ENCODE measurements at regions not wholly inside any gene's neighbourhood (a gene's known extent, or its start where the extent isn't known, plus 50 kb on each side); places are given as distances from the start of the nearest gene placed in this dataset.
A peak's percentile ranks its signal among the peaks of the same experiment; 100 is the strongest.

- Histone ChIP-seq H3K36me3 (ENCODE audit: insufficient read depth, low read length) (no peaks in the 10 kb centered on the region), H3K27me3 (ENCODE audit: insufficient read depth, low read length) (no peaks in the 10 kb centered on the region), H3K79me2 (ENCODE audit: control insufficient read depth, insufficient read depth, low read length, unreplicated experiment) (no peaks in the 10 kb centered on the region), H3K4me3 (ENCODE audit: low read depth, low read length) (no peak overlapping the region), H3K4me1 (ENCODE audit: control insufficient read depth, insufficient read depth, low read length, unreplicated experiment) (no peaks in the 10 kb centered on the region), H2AFZ (ENCODE audit: low read length, unreplicated experiment) (peak overlapping the region; percentile 60), H3K27ac (ENCODE audit: low read depth, low read length) (no peak overlapping the region)
Observed at GRCh38 chr3:90261481-90262433, 1154.3 kb downstream of the EPHA3 start.

Data from ACC112 (cell line).